Neural progenitor cell (in vitro differentiated cells): ENCODE measurements at regions not wholly inside any gene's neighbourhood (a gene's known extent, or its start where the extent isn't known, plus 50 kb on each side); places are given as distances from the start of the nearest gene placed in this dataset.

Experiments
- DNase-seq: peaks from one replicate; pipeline ENCODE4 v3.0.0-alpha.2; 2016; ENCODE audit warnings: low spot score
- H2AFZ ChIP-seq: fragments of 200-600 bp; sonication (generic); replicated peaks from 2 replicates; pipeline ENCODE4 v1.6.1; 2016; ENCODE audit warnings: antibody characterized with exemption
- H3F3A ChIP-seq: fragments of 200-600 bp; sonication (generic); 2 replicates; pipeline ENCODE4 v1.6.1; 2016; ENCODE audit warnings: antibody characterized with exemption, low read depth
- H3K27ac ChIP-seq: fragments of 200-600 bp; sonication (generic); 2 replicates; pipeline ENCODE4 v1.5.1; 2016; ENCODE audit warnings: mild to moderate bottlenecking
- H3K27me3 ChIP-seq: fragments of 200-600 bp; sonication (generic); 2 replicates; pipeline ENCODE4 v1.6.1; 2016; ENCODE audit warnings: mild to moderate bottlenecking, moderate library complexity
- H3K36me3 ChIP-seq: fragments of 200-600 bp; sonication (generic); 2 replicates; pipeline ENCODE4 v1.5.1; 2016
- H3K4me1 ChIP-seq: fragments of 200-600 bp; sonication (generic); 2 replicates; pipeline ENCODE4 v1.6.1; 2016; ENCODE audit warnings: mixed run types
- H3K4me2 ChIP-seq: fragments of 200-600 bp; sonication (generic); 2 replicates; pipeline ENCODE4 v1.6.1; 2016
- H3K4me3 ChIP-seq: fragments of 200-600 bp; sonication (generic); 2 replicates; pipeline ENCODE4 v1.5.1; 2016
- H3K79me2 ChIP-seq: fragments of 200-600 bp; sonication (generic); 2 replicates; pipeline ENCODE4 v1.6.1; 2016; ENCODE audit warnings: low read depth
- H3K9ac ChIP-seq: fragments of 200-600 bp; sonication (generic); 2 replicates; pipeline ENCODE4 v1.6.1; 2016
- H3K9me3 ChIP-seq: fragments of 200-600 bp; sonication (generic); 2 replicates; pipeline ENCODE4 v1.5.1; 2016; ENCODE audit warnings: low read depth
- H4K20me1 ChIP-seq: fragments of 200-600 bp; sonication (generic); 2 replicates; pipeline ENCODE4 v1.6.1; 2016; ENCODE audit warnings: low read depth
- H3K27ac Mint-ChIP-seq: 3 replicates; pipeline ENCODE4 v1.8.0; 2021; ENCODE audit warnings: mixed read lengths
- H3K27me3 Mint-ChIP-seq: 2 replicates; pipeline ENCODE4 v1.8.0; 2022; ENCODE audit warnings: low read depth, mild to moderate bottlenecking, inconsistent platforms, moderate library complexity, mixed read lengths; ENCODE audit not compliant: insufficient read depth
- H3K36me3 Mint-ChIP-seq: 3 replicates; pipeline ENCODE4 v1.8.0; 2021; ENCODE audit warnings: mixed read lengths
- H3K4me1 Mint-ChIP-seq: 3 replicates; pipeline ENCODE4 v1.8.0; 2021; ENCODE audit warnings: mixed read lengths
- H3K4me3 Mint-ChIP-seq: 3 replicates; pipeline ENCODE4 v1.8.0; 2021; ENCODE audit warnings: mild to moderate bottlenecking, moderate library complexity, mixed read lengths
- H3K9me3 Mint-ChIP-seq: 3 replicates; pipeline ENCODE4 v1.8.0; 2020; ENCODE audit warnings: mixed read lengths
- CTCF ChIP-seq: fragments of 200-600 bp; sonication (generic); IDR thresholded peaks from 2 replicates; pipeline ENCODE4 v1.5.1; 2017; ENCODE audit warnings: antibody characterized with exemption, mild to moderate bottlenecking
- EZH2 ChIP-seq: fragments of 200-600 bp; sonication (generic); IDR thresholded peaks from 2 replicates; pipeline ENCODE4 v1.6.1; 2017; ENCODE audit warnings: antibody characterized with exemption, mild to moderate bottlenecking, moderate library complexity
- EZH2phosphoT487 ChIP-seq: fragments of 200-600 bp; sonication (generic); IDR thresholded peaks from 2 replicates; pipeline ENCODE4 v1.6.1; 2017; ENCODE audit warnings: antibody characterized with exemption

DNA sequence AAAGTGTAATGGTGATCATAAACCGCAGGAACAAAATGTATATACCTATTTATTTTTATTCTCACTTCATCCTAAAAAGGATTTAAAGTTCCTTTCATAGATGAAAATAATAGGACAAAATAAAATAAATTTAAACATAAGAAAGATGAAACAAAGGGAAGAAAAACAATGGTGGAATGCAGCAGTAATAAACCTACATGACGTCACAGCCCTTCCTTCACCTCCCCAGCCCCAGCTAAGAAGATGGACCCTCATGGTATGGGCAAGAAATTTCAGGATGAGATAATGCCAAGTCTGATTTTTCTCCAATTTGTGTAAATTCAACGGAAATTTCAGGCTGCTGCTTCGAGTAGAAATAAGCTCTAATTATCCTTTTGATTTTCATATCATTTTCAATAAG is 381.0 kb downstream of the LRIG3 start:
- no peak overlapping the region for H3K4me3 Mint-ChIP-seq
- H3K36me3 Mint-ChIP-seq = no peaks in the 10 kb centered on the region
- DNase-seq = no peak
- Histone ChIP-seq H3K4me3 (no peak overlapping the region), H3K79me2 (no peaks in the 10 kb centered on the region), H3K4me1 (peaks cover 4% of the 10 kb centered on the region), H3K4me2 (no peak overlapping the region), H2AFZ (no peak overlapping the region), H3F3A (no peaks in the 10 kb centered on the region), H3K9me3 (no peaks in the 10 kb centered on the region), H3K9ac (no peak overlapping the region), H3K27me3 (no peaks in the 10 kb centered on the region), H3K27ac (no peak overlapping the region), H4K20me1 (no peaks in the 10 kb centered on the region), H3K36me3 (no peaks in the 10 kb centered on the region)
- no peak overlapping the region for H3K27ac Mint-ChIP-seq
- peaks cover 2% of the 10 kb centered on the region for H3K9me3 Mint-ChIP-seq
- H3K4me1 Mint-ChIP-seq = no peaks in the 10 kb centered on the region
- peaks cover 2% of the 10 kb centered on the region for H3K27me3 Mint-ChIP-seq
- no peak for TF ChIP-seq EZH2phosphoT487
- TF ChIP-seq EZH2 = no peak
- TF ChIP-seq CTCF = no peak

- H3K4me3 Mint-ChIP-seq = no peak overlapping the region
- Histone ChIP-seq H3K4me3 (no peak overlapping the region), H3F3A (no peaks in the 10 kb centered on the region), H3K4me1 (peaks cover 4% of the 10 kb centered on the region), H3K27me3 (no peaks in the 10 kb centered on the region), H2AFZ (no peak overlapping the region), H3K9ac (no peak overlapping the region), H3K79me2 (no peaks in the 10 kb centered on the region), H3K4me2 (no peak overlapping the region), H3K9me3 (no peaks in the 10 kb centered on the region), H3K27ac (no peak overlapping the region), H4K20me1 (no peaks in the 10 kb centered on the region), H3K36me3 (no peaks in the 10 kb centered on the region)
- no peaks in the 10 kb centered on the region for H3K4me1 Mint-ChIP-seq
- no peaks in the 10 kb centered on the region for H3K36me3 Mint-ChIP-seq
- DNase-seq = peak; percentile 92
- H3K27me3 Mint-ChIP-seq = peaks cover 2% of the 10 kb centered on the region
- TF ChIP-seq EZH2phosphoT487 = no peak
- peak; percentile 89 for TF ChIP-seq CTCF
- H3K27ac Mint-ChIP-seq = no peak overlapping the region
- H3K9me3 Mint-ChIP-seq = peaks cover 2% of the 10 kb centered on the region
Observed at GRCh38 chr12:58540480-58541299, 379.6 kb downstream of the LRIG3 start.

GRCh38 chr12:58541300-58541690 is 379.0 kb downstream of the LRIG3 start:
- Histone ChIP-seq H3K4me2 (no peak overlapping the region), H3K27me3 (no peaks in the 10 kb centered on the region), H3K4me3 (no peak overlapping the region), H3F3A (no peaks in the 10 kb centered on the region), H2AFZ (no peak overlapping the region), H4K20me1 (no peaks in the 10 kb centered on the region), H3K27ac (no peak overlapping the region), H3K36me3 (no peaks in the 10 kb centered on the region), H3K9me3 (no peaks in the 10 kb centered on the region), H3K9ac (no peak overlapping the region), H3K4me1 (peaks cover 4% of the 10 kb centered on the region), H3K79me2 (no peaks in the 10 kb centered on the region)
- Mint-ChIP-seq H3K4me1 (no peaks in the 10 kb centered on the region), H3K27ac (no peak overlapping the region), H3K36me3 (no peaks in the 10 kb centered on the region), H3K27me3 (peaks cover 2% of the 10 kb centered on the region), H3K4me3 (no peak overlapping the region), H3K9me3 (peaks cover 2% of the 10 kb centered on the region)
- DNase-seq = no peak
- no peak for TF ChIP-seq EZH2
- TF ChIP-seq CTCF = no peak
- no peak for TF ChIP-seq EZH2phosphoT487
